CD4-positive, alpha-beta memory T cell (primary cell): ENCODE measurements at regions not wholly inside any gene's neighbourhood (a gene's known extent, or its start where the extent isn't known, plus 50 kb on each side); places are given as distances from the start of the nearest gene placed in this dataset.

Source experiments
- CTCF ChIA-PET: fragments of 350-600 bp; sonication (Branson Sonifier 250); formaldehyde crosslinking; loops from one replicate; lab custom pipeline; 2021; ENCODE audit warnings: inconsistent platforms; ENCODE audit not compliant: partially characterized antibody; lab: Charles Lee
- POLR2A ChIA-PET: fragments of 350-600 bp; sonication (Branson Sonifier 250); formaldehyde crosslinking; loops from one replicate; lab custom pipeline; 2021; ENCODE audit not compliant: partially characterized antibody; lab: Charles Lee
- DNase-seq, 5 donors: peaks; one replicate each; pipeline versions ENCODE4 v3.0.0 to v3.0.0-alpha.2; 2020 to 2022; ENCODE audit warnings: mixed read lengths in 1 of 5
- H3K27ac ChIP-seq: one replicate; pipeline ENCODE4 v1.7.0; 2013; ENCODE audit warnings: low read depth, low read length
- H3K27me3 ChIP-seq: 2 replicates; pipeline ENCODE4 v1.7.0; 2013; ENCODE audit warnings: mild to moderate bottlenecking, low read length, moderate library complexity; ENCODE audit not compliant: insufficient read depth
- H3K36me3 ChIP-seq: 2 replicates; pipeline ENCODE4 v1.7.0; 2013; ENCODE audit warnings: mild to moderate bottlenecking, low read length, moderate library complexity; ENCODE audit not compliant: insufficient read depth
- H3K4me1 ChIP-seq: 2 replicates; pipeline ENCODE4 v1.7.0; 2013; ENCODE audit warnings: mild to moderate bottlenecking, low read length, moderate library complexity; ENCODE audit not compliant: insufficient read depth
- H3K4me3 ChIP-seq, 2 donors: one replicate each; pipeline ENCODE4 v1.7.0; 2013; ENCODE audit warnings: low read length in 2 of 2, mild to moderate bottlenecking in 1 of 2
- H3K9me3 ChIP-seq, 2 donors: one replicate each; pipeline ENCODE4 v1.7.0; 2013; ENCODE audit warnings: low read length in 2 of 2, control low read depth in 1 of 2; ENCODE audit not compliant: control insufficient read depth in 1 of 2
- H3K27ac Mint-ChIP-seq, 7 donors: one replicate each; pipeline ENCODE4 v1.8.0; 2020 to 2021; ENCODE audit warnings: mixed read lengths in 7 of 7, mild to moderate bottlenecking in 6 of 7, inconsistent platforms in 3 of 7, moderate library complexity in 3 of 7
- H3K27me3 Mint-ChIP-seq, 2 donors: one replicate each; pipeline ENCODE4 v1.8.0; 2020 to 2021; ENCODE audit warnings: mixed read lengths in 2 of 2
- H3K36me3 Mint-ChIP-seq, 2 donors: one replicate each; pipeline ENCODE4 v1.8.0; 2020 to 2021; ENCODE audit warnings: mixed read lengths in 2 of 2, inconsistent platforms in 1 of 2, mild to moderate bottlenecking in 1 of 2
- H3K4me1 Mint-ChIP-seq, 4 donors: one replicate each; pipeline ENCODE4 v1.8.0; 2020 to 2021; ENCODE audit warnings: mixed read lengths in 4 of 4, mild to moderate bottlenecking in 1 of 4
- H3K4me3 Mint-ChIP-seq, 8 donors: one replicate each; pipeline ENCODE4 v1.8.0; 2020 to 2021; ENCODE audit warnings: mixed read lengths in 8 of 8, mild to moderate bottlenecking in 7 of 8, moderate library complexity in 6 of 8, inconsistent platforms in 3 of 8
- H3K9me3 Mint-ChIP-seq, 8 donors: one replicate each; pipeline ENCODE4 v1.8.0; 2020 to 2021; ENCODE audit warnings: mixed read lengths in 8 of 8, mild to moderate bottlenecking in 5 of 8, inconsistent platforms in 3 of 8, moderate library complexity in 1 of 8
- intact Hi-C: fragments of 100-400 bp; cut with micrococcal nuclease; formaldehyde crosslinking; loops from one replicate; pipeline ENCODE4 v1.15.1; 2023

- Mint-ChIP-seq H3K27ac (no peak overlapping the region), H3K4me1 (no peaks in the 10 kb centered on the region), H3K36me3 (no peaks in the 10 kb centered on the region), H3K4me3 (no peak overlapping the region), H3K27me3 (no peaks in the 10 kb centered on the region), H3K9me3 (peaks cover 0 to 5% (median 0%) of the 10 kb centered on the region in 8 donors)
- ChIA-PET POLR2A (no interaction called here), CTCF (interaction anchor here (1.4 to 1.6 kb wide), 2 partner anchors 18 to 975 kb away, joined by 3 to 5 read pairs; no protein-coding TSS in a partner anchor)
- Histone ChIP-seq H3K36me3 (no peaks in the 10 kb centered on the region), H3K4me3 (no peak overlapping the region), H3K27ac (no peak overlapping the region), H3K4me1 (no peaks in the 10 kb centered on the region), H3K9me3 (no peaks in the 10 kb centered on the region), H3K27me3 (no peaks in the 10 kb centered on the region)
- DNase-seq, result no peak
- intact Hi-C loops, result no loop called here
Observed at GRCh38 chr11:28673691-28674432, 565.7 kb downstream of the METTL15 start.

GRCh38 chr11:28671274-28671673, 563.1 kb downstream of the METTL15 start:
- no peak overlapping the region for H3K4me3 Mint-ChIP-seq
- intact Hi-C loops, result no loop called here
- no peak overlapping the region for H3K4me3 ChIP-seq
- H3K27ac ChIP-seq, result no peak overlapping the region
- no peak for DNase-seq
- no peaks in the 10 kb centered on the region for H3K4me1 ChIP-seq
- H3K9me3 Mint-ChIP-seq, result peaks cover 0 to 5% (median 0%) of the 10 kb centered on the region in 8 donors
- no peaks in the 10 kb centered on the region for H3K36me3 Mint-ChIP-seq
- H3K9me3 ChIP-seq, result no peaks in the 10 kb centered on the region
- no peaks in the 10 kb centered on the region for H3K4me1 Mint-ChIP-seq
- ChIA-PET POLR2A (no interaction called here), CTCF (no interaction called here)
- H3K27me3 Mint-ChIP-seq, result no peaks in the 10 kb centered on the region
- H3K27me3 ChIP-seq, result no peaks in the 10 kb centered on the region
- H3K36me3 ChIP-seq, result no peaks in the 10 kb centered on the region
- H3K27ac Mint-ChIP-seq, result no peak overlapping the region

GRCh38 chr11:28666632-28667031, 558.4 kb downstream of the METTL15 start:
- Mint-ChIP-seq H3K4me3 (no peak overlapping the region), H3K4me1 (no peaks in the 10 kb centered on the region), H3K27me3 (no peaks in the 10 kb centered on the region), H3K9me3 (peaks cover 0 to 8% (median 3%) of the 10 kb centered on the region in 8 donors), H3K36me3 (no peaks in the 10 kb centered on the region), H3K27ac (no peak overlapping the region)
- no peaks in the 10 kb centered on the region for H3K9me3 ChIP-seq
- H3K4me3 ChIP-seq, result no peak overlapping the region
- no peaks in the 10 kb centered on the region for H3K27me3 ChIP-seq
- ChIA-PET CTCF (no interaction called here), POLR2A (no interaction called here)
- H3K36me3 ChIP-seq, result no peaks in the 10 kb centered on the region
- H3K27ac ChIP-seq, result no peak overlapping the region
- no peaks in the 10 kb centered on the region for H3K4me1 ChIP-seq
- no peak for DNase-seq
- intact Hi-C loops, result no loop called here

GRCh38 chr11:28659716-28660348, 551.6 kb downstream of the METTL15 start:
- no peaks in the 10 kb centered on the region for H3K36me3 Mint-ChIP-seq
- no peak overlapping the region for H3K4me3 ChIP-seq
- H3K9me3 Mint-ChIP-seq, result peaks cover 0 to 4% (median 2%) of the 10 kb centered on the region in 8 donors
- H3K27ac ChIP-seq, result no peak overlapping the region
- intact Hi-C loops, result no loop called here
- H3K9me3 ChIP-seq, result no peaks in the 10 kb centered on the region
- H3K27ac Mint-ChIP-seq, result no peak overlapping the region
- H3K27me3 ChIP-seq, result no peaks in the 10 kb centered on the region
- POLR2A ChIA-PET, result no interaction called here
- no peak overlapping the region for H3K4me3 Mint-ChIP-seq
- H3K36me3 ChIP-seq, result no peaks in the 10 kb centered on the region
- CTCF ChIA-PET, result no interaction called here
- no peak for DNase-seq
- H3K27me3 Mint-ChIP-seq, result no peaks in the 10 kb centered on the region
- no peaks in the 10 kb centered on the region for H3K4me1 Mint-ChIP-seq
- H3K4me1 ChIP-seq, result no peaks in the 10 kb centered on the region

GRCh38 chr11:28657378-28658030, 549.3 kb downstream of the METTL15 start:
- POLR2A ChIA-PET, result no interaction called here
- CTCF ChIA-PET, result no interaction called here
- H3K27ac ChIP-seq, result no peak overlapping the region
- Mint-ChIP-seq H3K36me3 (no peaks in the 10 kb centered on the region), H3K27me3 (no peaks in the 10 kb centered on the region), H3K4me1 (no peaks in the 10 kb centered on the region), H3K9me3 (peaks cover 0 to 4% (median under 1%) of the 10 kb centered on the region in 8 donors), H3K4me3 (no peak overlapping the region), H3K27ac (no peak overlapping the region)
- intact Hi-C loops, result no loop called here
- no peak overlapping the region for H3K4me3 ChIP-seq
- H3K27me3 ChIP-seq, result no peaks in the 10 kb centered on the region
- no peak for DNase-seq
- no peaks in the 10 kb centered on the region for H3K9me3 ChIP-seq
- H3K4me1 ChIP-seq, result no peaks in the 10 kb centered on the region
- no peaks in the 10 kb centered on the region for H3K36me3 ChIP-seq

GRCh38 chr11:28654191-28654590, 546.0 kb downstream of the METTL15 start:
- no peak overlapping the region for H3K4me3 Mint-ChIP-seq
- CTCF ChIA-PET, result no interaction called here
- intact Hi-C loops, result no loop called here
- H3K27ac Mint-ChIP-seq, result no peak overlapping the region
- DNase-seq, result no peak
- POLR2A ChIA-PET, result no interaction called here
- peaks cover 0 to 7% (median 0%) of the 10 kb centered on the region in 8 donors for H3K9me3 Mint-ChIP-seq
- Histone ChIP-seq H3K36me3 (no peaks in the 10 kb centered on the region), H3K27me3 (no peaks in the 10 kb centered on the region), H3K4me1 (no peaks in the 10 kb centered on the region), H3K9me3 (no peaks in the 10 kb centered on the region), H3K27ac (no peak overlapping the region), H3K4me3 (no peak overlapping the region)
- H3K36me3 Mint-ChIP-seq, result no peaks in the 10 kb centered on the region
- no peaks in the 10 kb centered on the region for H3K27me3 Mint-ChIP-seq
- no peaks in the 10 kb centered on the region for H3K4me1 Mint-ChIP-seq

GRCh38 chr11:28649922-28650321, 541.7 kb downstream of the METTL15 start:
- ChIA-PET CTCF (no interaction called here), POLR2A (no interaction called here)
- no peaks in the 10 kb centered on the region for H3K27me3 Mint-ChIP-seq
- peaks cover 0 to 13% (median 8%) of the 10 kb centered on the region in 8 donors for H3K9me3 Mint-ChIP-seq
- H3K4me3 ChIP-seq, result no peak overlapping the region
- H3K36me3 Mint-ChIP-seq, result no peaks in the 10 kb centered on the region
- no peak overlapping the region for H3K4me3 Mint-ChIP-seq
- intact Hi-C loops, result no loop called here
- no peak overlapping the region for H3K27ac Mint-ChIP-seq
- H3K36me3 ChIP-seq, result no peaks in the 10 kb centered on the region
- no peak overlapping the region for H3K27ac ChIP-seq
- H3K4me1 Mint-ChIP-seq, result no peaks in the 10 kb centered on the region
- no peak for DNase-seq
- H3K27me3 ChIP-seq, result no peaks in the 10 kb centered on the region
- no peaks in the 10 kb centered on the region for H3K9me3 ChIP-seq
- H3K4me1 ChIP-seq, result no peaks in the 10 kb centered on the region
